Transverse colon (tissue), 4 donors: ENCODE measurements at regions not wholly inside any gene's neighbourhood (a gene's known extent, or its start where the extent isn't known, plus 50 kb on each side); places are given as distances from the start of the nearest gene placed in this dataset.

ENCODE experiments used
- DNase-seq: peaks from one replicate; pipeline ENCODE4 v3.0.0-alpha.2; 2019
- H3K27ac ChIP-seq, 4 donors: fragments of 200-600 bp; sonication (generic); 2 replicates each; pipeline ENCODE4 v1.5.1; 2016 to 2018; ENCODE audit warnings: inconsistent platforms in 4 of 4
- H3K27me3 ChIP-seq: fragments of 200-600 bp; sonication (generic); 2 replicates; pipeline ENCODE4 v1.5.1; 2017; ENCODE audit warnings: inconsistent platforms
- H3K36me3 ChIP-seq, 4 donors: fragments of 200-600 bp; sonication (generic); 2 replicates each; pipeline ENCODE4 v1.5.1; 2017 to 2019; ENCODE audit warnings: inconsistent platforms in 4 of 4
- H3K4me1 ChIP-seq, 4 donors: fragments of 200-600 bp; sonication (generic); 2 replicates each; pipeline ENCODE4 v1.5.1; 2017 to 2020; ENCODE audit warnings: inconsistent platforms in 4 of 4
- H3K4me3 ChIP-seq, 4 donors: fragments of 200-600 bp; sonication (generic); 1 replicate in 1 of 4; 2 replicates in 3 of 4; pipeline versions ENCODE4 v1.5.1 to v1.6.1; 2017 to 2019; ENCODE audit warnings: inconsistent platforms in 4 of 4
- H3K9me3 ChIP-seq, 2 donors: fragments of 200-600 bp; sonication (generic); 2 replicates each; pipeline ENCODE4 v1.5.1; 2017 to 2019; ENCODE audit warnings: inconsistent platforms in 2 of 2
- EP300 ChIP-seq: sonication (generic); formaldehyde crosslinking; IDR thresholded peaks from one replicate; pipeline ENCODE4 v1.6.1; 2017; ENCODE audit warnings: antibody characterized with exemption, low read depth
- POLR2A ChIP-seq: fragments of 450-650 bp; IDR thresholded peaks from one replicate; pipeline ENCODE4 v1.6.1; 2016; ENCODE audit warnings: antibody characterized with exemption, mild to moderate bottlenecking, moderate library complexity
- POLR2AphosphoS5 ChIP-seq, 3 donors: sonication (generic); formaldehyde crosslinking; IDR thresholded peaks; one replicate each; pipeline ENCODE4 v1.6.1; 2016; ENCODE audit warnings: antibody characterized with exemption in 3 of 3
- WGBS, 2 donors: methylation state at CpG; one replicate each; pipeline ENCODE4 v1.1.5; 2018; ENCODE audit warnings: low coverage in 1 of 2; 5-methylcytosine and 5-hydroxymethylcytosine counted together
- in situ Hi-C, 4 donors: fragments of 200-750 bp; cut with MboI; loops; one replicate each; pipeline versions ENCODE4 v1.15.0 to v1.15.1; 2017; ENCODE audit warnings: low sequenced_read_pairs in 3 of 4, low pct_ligation_motif_present in 1 of 4, low pct_unique_long_range_greater_than_20kb in 1 of 4
- intact Hi-C: fragments of 100-400 bp; cut with DNase I; formaldehyde crosslinking; loops from one replicate; pipeline ENCODE4 v1.15.1; 2023; ENCODE audit warnings: low total_unique reads
- TF ChIP-seq, protein P1 (sequence below), 5 experiments: fragments of 200-600 bp in 3 of 5; fragments of 450-650 bp in 2 of 5; sonication (generic) in 3 of 5; IDR thresholded peaks; 1 replicate in 2 of 5; 2 replicates in 3 of 5; pipeline ENCODE4 v1.5.1; 2016 to 2017; ENCODE audit warnings: antibody characterized with exemption in 5 of 5, inconsistent platforms in 3 of 5, mild to moderate bottlenecking in 2 of 5, moderate library complexity in 1 of 5

DNA sequence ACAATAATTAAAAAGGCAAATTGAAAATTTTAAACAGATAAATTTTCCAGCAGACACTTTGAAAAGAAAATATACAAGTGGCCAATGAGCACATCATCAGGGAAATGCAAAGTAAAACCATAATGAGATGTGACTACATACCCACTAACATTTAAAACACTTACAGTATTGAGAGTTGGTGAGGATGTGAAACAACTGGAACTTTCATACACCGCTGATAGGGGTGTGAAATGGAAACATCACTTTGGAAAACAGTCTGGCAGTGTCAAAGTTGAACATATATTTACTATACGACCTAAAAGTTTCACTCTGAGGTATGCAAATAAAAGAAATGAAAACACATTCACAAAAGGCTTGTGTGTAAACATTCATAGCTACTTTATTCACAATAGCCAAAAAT lies 94.0 kb upstream of the GNAO1 start:
- Histone ChIP-seq H3K9me3 (no peaks in the 10 kb centered on the region), H3K27me3 (no peaks in the 10 kb centered on the region), H3K4me1 (peaks cover 0 to 3% (median 0%) of the 10 kb centered on the region in 4 donors), H3K36me3 (no peaks in the 10 kb centered on the region), H3K4me3 (no peak overlapping the region), H3K27ac (no peak overlapping the region)
- intact Hi-C loops = no loop called here
- TF ChIP-seq POLR2AphosphoS5 (IDR thresholded peaks at IDR 0.05) = no peak
- no peak for TF ChIP-seq EP300
- TF ChIP-seq POLR2A = no peak
- TF ChIP-seq, protein P1, sequence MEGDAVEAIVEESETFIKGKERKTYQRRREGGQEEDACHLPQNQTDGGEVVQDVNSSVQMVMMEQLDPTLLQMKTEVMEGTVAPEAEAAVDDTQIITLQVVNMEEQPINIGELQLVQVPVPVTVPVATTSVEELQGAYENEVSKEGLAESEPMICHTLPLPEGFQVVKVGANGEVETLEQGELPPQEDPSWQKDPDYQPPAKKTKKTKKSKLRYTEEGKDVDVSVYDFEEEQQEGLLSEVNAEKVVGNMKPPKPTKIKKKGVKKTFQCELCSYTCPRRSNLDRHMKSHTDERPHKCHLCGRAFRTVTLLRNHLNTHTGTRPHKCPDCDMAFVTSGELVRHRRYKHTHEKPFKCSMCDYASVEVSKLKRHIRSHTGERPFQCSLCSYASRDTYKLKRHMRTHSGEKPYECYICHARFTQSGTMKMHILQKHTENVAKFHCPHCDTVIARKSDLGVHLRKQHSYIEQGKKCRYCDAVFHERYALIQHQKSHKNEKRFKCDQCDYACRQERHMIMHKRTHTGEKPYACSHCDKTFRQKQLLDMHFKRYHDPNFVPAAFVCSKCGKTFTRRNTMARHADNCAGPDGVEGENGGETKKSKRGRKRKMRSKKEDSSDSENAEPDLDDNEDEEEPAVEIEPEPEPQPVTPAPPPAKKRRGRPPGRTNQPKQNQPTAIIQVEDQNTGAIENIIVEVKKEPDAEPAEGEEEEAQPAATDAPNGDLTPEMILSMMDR (IDR thresholded peaks at IDR 0.05) = no peak
- 48% methylated on average over 2 of the region's 2 CpGs for WGBS, 2 donors
- in situ Hi-C loops = no loop called here
- DNase-seq = no peak

DNA sequence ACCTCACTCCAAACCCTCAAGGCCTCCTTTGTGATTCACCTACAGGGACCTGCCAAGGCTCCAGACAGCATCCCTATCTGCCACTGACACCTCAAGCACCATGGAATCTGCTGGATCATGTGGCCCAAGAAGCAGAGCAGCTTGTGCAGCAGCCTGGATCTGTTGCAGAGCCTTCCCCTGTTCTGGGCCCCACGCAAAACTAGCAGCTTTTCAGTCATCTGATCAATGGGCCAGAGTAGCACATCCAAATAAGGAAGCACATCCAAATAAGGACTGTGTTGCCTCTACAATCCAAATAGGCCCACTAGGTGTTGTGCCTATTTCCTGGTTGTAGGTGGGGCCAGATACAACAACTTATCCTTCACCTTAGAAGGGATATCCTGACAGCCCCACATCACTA lies 97.1 kb upstream of the GNAO1 start:
- H3K36me3 ChIP-seq = no peaks in the 10 kb centered on the region
- intact Hi-C loops (no loop called here), in situ Hi-C loops (no loop called here)
- H3K9me3 ChIP-seq = no peaks in the 10 kb centered on the region
- H3K27ac ChIP-seq = no peak overlapping the region
- no peak for TF ChIP-seq POLR2AphosphoS5 (IDR thresholded peaks at IDR 0.05)
- no peak for TF ChIP-seq POLR2A
- TF ChIP-seq, protein P1 (IDR thresholded peaks at IDR 0.05) = no peak
- no peak for TF ChIP-seq EP300
- no peaks in the 10 kb centered on the region for H3K4me1 ChIP-seq
- no peak overlapping the region for H3K4me3 ChIP-seq
- DNase-seq = no peak
- no peaks in the 10 kb centered on the region for H3K27me3 ChIP-seq
- 53% methylated on average over 1 of the region's 1 CpG; no CpG with 5 or more reads in 1 of the 2 donors for WGBS, 2 donors

DNA sequence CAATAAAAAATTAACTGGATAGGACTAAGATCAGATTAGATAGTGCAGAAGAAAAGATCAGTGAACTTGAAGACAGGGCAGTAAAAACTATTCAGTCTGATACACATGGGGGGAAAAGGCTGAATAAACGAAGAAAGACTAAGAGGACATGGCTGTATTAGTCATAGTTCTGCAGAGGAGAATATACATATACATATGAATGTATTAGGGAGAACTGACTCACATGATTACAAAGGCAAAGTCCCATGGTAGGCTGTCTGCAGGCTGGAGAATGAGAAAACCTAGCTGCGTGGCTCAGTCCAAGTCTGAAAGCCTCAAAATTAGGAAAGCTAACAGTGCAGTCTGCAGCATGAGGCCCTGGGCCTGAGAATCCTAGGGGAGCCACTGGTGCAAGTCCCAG lies 98.2 kb upstream of the GNAO1 start:
- Histone ChIP-seq H3K4me1 (no peaks in the 10 kb centered on the region), H3K36me3 (no peaks in the 10 kb centered on the region), H3K27me3 (no peaks in the 10 kb centered on the region), H3K4me3 (no peak overlapping the region), H3K9me3 (no peaks in the 10 kb centered on the region), H3K27ac (no peak overlapping the region)
- WGBS, 2 donors = 14 to 67% methylated on average over 1 to 2 of the region's 2 CpGs
- TF ChIP-seq EP300 (no peak), POLR2A (no peak), POLR2AphosphoS5 (IDR thresholded peaks at IDR 0.05) (no peak)
- TF ChIP-seq, protein P1 (IDR thresholded peaks at IDR 0.05) = no peak
- in situ Hi-C loops = no loop called here
- intact Hi-C loops = no loop called here
- DNase-seq = no peak

DNA sequence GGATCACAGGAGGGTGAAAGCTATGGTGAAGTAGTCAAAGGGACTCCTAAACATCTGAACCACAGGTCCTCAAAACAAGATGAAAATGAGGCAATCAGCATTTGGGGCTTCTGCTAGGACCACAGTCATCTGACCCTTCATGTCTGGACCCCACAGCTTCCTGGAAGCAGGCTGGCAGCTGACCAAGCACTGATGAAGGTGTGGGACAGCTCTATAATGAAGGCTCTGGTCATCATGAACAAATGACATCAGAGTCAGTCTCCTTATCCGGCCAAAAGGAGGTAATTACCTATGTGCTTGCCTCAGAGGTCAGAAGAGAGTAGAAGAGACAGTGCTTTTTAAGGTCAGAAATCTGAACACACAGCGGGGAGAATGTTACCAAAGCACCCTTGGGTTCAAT lies 101.2 kb upstream of the GNAO1 start:
- no peaks in the 10 kb centered on the region for H3K36me3 ChIP-seq
- no peaks in the 10 kb centered on the region for H3K9me3 ChIP-seq
- WGBS, 2 donors = 82% methylated on average over 2 of the region's 2 CpGs; no CpG with 5 or more reads in 1 of the 2 donors
- TF ChIP-seq POLR2AphosphoS5 (IDR thresholded peaks at IDR 0.05) = no peak
- TF ChIP-seq, protein P1 (IDR thresholded peaks at IDR 0.05) = no peak
- no peak for TF ChIP-seq POLR2A
- TF ChIP-seq EP300 = no peak
- DNase-seq = no peak
- H3K27me3 ChIP-seq = no peaks in the 10 kb centered on the region
- no peaks in the 10 kb centered on the region for H3K4me1 ChIP-seq
- in situ Hi-C loops = no loop called here
- H3K27ac ChIP-seq = no peak overlapping the region
- no peak overlapping the region for H3K4me3 ChIP-seq
- intact Hi-C loops = no loop called here
